ENCODE measurements at regions not wholly inside any gene's neighbourhood (a gene's known extent, or its start where the extent isn't known, plus 50 kb on each side); places are given as distances from the start of the nearest gene placed in this dataset.
"Not testable (repeated sequence)": the region's sequence is repeated elsewhere in the genome, so short reads cannot be mapped to it uniquely, and the experiment has no call there.

DNA sequence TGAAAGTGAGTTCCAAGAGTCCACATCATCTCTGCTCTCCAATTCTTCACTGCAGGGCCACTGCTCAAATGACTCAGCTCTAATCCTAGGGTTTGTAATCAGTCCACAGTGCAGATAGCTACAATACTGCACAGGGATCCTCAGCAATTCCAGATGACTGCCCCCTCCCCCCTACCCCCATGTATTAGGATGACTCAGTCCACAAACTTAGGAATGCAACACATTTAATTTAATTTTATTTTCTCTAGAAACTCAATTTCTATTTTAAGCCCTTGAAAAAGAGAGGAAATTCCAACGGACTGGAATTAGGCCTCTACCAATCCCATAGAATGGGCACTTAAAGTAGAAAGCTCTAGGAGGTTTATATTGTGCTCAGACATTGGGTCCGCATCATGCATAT is 173.8 kb upstream of the SOX21 start:
- no peak overlapping the region for H3K27ac Mint-ChIP-seq

DNA sequence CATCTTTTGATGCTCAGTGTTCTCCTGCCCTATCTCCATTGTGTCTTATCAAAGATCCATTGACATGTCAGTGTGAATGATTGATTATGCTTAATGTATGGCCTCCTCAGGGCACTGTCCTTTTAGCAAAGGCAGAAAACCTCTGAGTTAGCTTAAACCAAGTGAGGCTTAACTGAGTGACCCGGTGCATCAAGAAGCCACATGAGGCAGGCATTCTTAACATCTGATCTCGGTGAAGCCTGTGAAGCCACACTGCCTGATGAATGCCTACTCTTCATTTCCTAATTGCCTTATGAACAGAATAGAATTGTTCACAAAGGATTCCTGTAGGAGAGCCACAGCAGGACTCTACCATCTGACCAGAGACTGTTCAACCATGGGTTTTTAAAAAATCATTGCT is 168.1 kb upstream of the SOX21 start:
- Mint-ChIP-seq H3K27ac (no peak overlapping the region), H3K4me3 (no peak overlapping the region), H3K4me1 (no peaks in the 10 kb centered on the region), H3K27me3 (no peaks in the 10 kb centered on the region), H3K36me3 (ENCODE audit: low read depth) (no peaks in the 10 kb centered on the region)
- ATAC-seq: no peak
- no peaks in the 10 kb centered on the region for H3K9me3 ChIP-seq (ENCODE audit: control insufficient read depth, low read length, poor library complexity, severe bottlenecking)
- no peak for DNase-seq

More for the DNA sequence above, 173.8 kb upstream of the SOX21 start:
- no peaks in the 10 kb centered on the region for H3K4me1 Mint-ChIP-seq
- H3K9me3 ChIP-seq (ENCODE audit: control insufficient read depth, low read length, poor library complexity, severe bottlenecking): no peaks in the 10 kb centered on the region
- H3K4me3 Mint-ChIP-seq: no peak overlapping the region
- ATAC-seq (no peak), DNase-seq (no peak)
- no peaks in the 10 kb centered on the region for H3K36me3 Mint-ChIP-seq (ENCODE audit: low read depth)
- H3K27me3 Mint-ChIP-seq: peaks cover 5% of the 10 kb centered on the region

DNA sequence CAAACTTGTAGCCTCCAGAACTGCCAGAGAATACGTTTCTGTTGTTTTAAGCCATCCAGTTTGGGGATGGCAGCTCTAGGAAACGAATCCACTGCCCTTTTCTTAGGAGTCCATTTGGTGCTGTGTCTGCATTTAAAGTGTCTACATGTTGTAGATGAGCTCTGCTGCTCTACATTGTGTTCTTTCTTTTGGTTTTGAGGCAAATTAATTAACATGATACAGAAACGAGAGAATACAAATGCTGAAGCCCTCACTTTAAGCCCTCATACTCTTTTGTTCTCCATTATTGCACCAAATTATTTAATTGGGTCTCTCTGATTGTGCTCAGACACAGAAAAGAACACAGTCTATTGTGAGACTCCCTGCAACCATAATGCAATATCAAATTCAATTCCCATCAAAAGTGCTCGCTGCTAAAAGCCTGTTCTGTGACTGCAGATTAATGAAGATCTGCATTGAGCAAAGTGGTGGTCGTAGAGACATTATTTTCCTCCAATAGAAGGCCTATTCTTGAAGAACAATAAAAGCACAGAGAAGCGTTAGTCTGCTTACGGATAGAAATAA is 166.3 kb upstream of the SOX21 start:
- no peak overlapping the region for H3K27ac Mint-ChIP-seq
- ATAC-seq (no peak), DNase-seq (no peak)
- H3K4me1 Mint-ChIP-seq: no peaks in the 10 kb centered on the region
- H3K27me3 Mint-ChIP-seq: no peaks in the 10 kb centered on the region
- no peaks in the 10 kb centered on the region for H3K36me3 Mint-ChIP-seq (ENCODE audit: low read depth)
- H3K4me3 Mint-ChIP-seq: no peak overlapping the region
- H3K9me3 ChIP-seq (ENCODE audit: control insufficient read depth, low read length, poor library complexity, severe bottlenecking): no peaks in the 10 kb centered on the region

DNA sequence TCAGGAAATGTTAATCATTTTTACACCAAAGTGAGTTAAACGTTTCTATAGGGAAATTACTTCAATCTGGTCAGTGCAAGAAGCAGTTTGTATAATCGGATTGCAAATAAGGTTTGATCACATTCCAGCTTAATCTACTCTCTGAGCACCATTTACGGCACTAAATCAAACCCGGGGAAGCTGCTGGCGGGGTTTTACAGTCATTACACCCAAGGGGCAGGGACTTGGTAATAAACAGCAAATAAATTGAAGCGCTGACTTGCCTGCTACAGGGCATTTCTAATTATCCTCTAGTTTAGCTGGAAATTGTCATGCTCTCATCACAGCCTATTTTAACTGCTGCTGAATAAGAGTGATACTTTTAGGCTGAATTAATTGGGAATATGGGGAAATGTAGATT is 152.1 kb upstream of the SOX21 start:
- Mint-ChIP-seq H3K36me3 (ENCODE audit: low read depth) (no peaks in the 10 kb centered on the region), H3K4me3 (no peak overlapping the region), H3K4me1 (peaks cover 5% of the 10 kb centered on the region), H3K27me3 (peaks cover 36% of the 10 kb centered on the region), H3K27ac (no peak overlapping the region)
- DNase-seq (no peak), ATAC-seq (no peak)
- H3K9me3 ChIP-seq (ENCODE audit: control insufficient read depth, low read length, poor library complexity, severe bottlenecking): no peaks in the 10 kb centered on the region

DNA sequence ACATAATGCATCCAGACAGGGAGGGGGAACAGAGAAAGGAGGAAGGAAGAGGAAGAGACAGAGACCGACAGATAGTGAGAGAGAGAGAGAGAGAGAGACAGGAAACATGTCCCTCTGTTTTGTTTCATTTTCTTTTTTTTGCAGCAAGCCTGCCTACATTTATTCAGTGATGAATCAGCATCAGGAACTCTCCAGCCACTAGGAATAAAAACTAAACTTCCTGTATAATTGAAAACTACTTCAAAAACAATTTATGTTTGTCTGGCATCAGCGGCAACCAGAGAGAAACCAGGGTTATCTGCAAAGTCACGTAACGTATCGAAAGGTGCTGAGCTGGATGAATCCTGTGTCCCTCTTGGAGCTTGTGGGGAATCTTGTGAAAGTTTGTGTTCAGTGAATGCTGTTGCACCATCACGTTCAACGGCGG is 148.6 kb upstream of the SOX21 start:
- no peak for DNase-seq
- H3K36me3 Mint-ChIP-seq (ENCODE audit: low read depth): no peaks in the 10 kb centered on the region
- peak overlapping the region; percentile 89 for H3K4me3 Mint-ChIP-seq
- H3K27me3 Mint-ChIP-seq: peaks cover 36% of the 10 kb centered on the region
- peak overlapping the region; percentile 60 for H3K27ac Mint-ChIP-seq
- no peaks in the 10 kb centered on the region for H3K9me3 ChIP-seq (ENCODE audit: control insufficient read depth, low read length, poor library complexity, severe bottlenecking)
- peaks cover 5% of the 10 kb centered on the region for H3K4me1 Mint-ChIP-seq
- ATAC-seq: peak; percentile 37

DNA sequence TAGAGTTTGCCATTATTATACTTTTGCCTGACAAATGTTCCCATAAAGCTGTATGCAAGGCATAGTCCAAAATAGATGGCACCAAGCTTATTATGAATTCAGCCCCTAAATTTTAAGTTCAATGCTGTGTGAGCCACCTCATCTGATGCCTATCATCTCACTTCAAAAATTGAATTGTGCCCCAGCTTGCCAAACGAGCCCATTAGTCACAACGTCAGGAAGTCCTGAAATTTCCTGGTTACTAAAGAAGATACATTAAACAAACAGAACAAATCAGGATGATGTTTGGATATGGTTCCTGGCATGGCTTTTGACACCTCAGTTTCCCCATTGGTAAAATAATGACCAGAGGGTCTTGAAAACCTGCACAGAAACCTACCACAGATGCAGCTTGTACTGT is 147.5 kb upstream of the SOX21 start:
- H3K36me3 Mint-ChIP-seq (ENCODE audit: low read depth): no peaks in the 10 kb centered on the region
- peaks cover 6% of the 10 kb centered on the region for H3K4me1 Mint-ChIP-seq
- DNase-seq: no peak
- H3K27ac Mint-ChIP-seq: peak overlapping the region; percentile 14
- H3K4me3 Mint-ChIP-seq: no peak overlapping the region
- H3K9me3 ChIP-seq (ENCODE audit: control insufficient read depth, low read length, poor library complexity, severe bottlenecking): no peaks in the 10 kb centered on the region
- ATAC-seq: no peak
- peaks cover 30% of the 10 kb centered on the region for H3K27me3 Mint-ChIP-seq

DNA sequence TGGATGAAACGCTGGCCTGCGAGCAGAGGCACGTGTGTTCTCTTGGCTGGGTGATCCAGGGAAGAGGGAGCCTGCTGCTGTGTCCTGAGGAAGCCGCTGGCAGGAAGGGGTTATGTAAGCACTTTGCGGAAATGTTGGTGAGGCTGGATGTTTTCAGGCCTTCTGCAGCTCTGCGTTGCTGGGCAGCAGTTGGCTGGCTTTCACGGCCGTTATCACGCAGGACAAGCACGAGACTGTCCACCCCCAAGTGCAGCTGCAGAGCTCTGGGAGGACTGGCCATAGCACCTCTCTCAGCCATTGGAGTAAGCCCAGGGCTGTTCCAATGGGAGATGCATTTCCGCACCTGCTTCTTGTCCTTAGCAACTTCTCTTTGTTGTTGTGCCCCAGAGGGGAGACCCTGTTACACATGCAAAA is 146.9 kb upstream of the SOX21 start:
- no peaks in the 10 kb centered on the region for H3K9me3 ChIP-seq (ENCODE audit: control insufficient read depth, low read length, poor library complexity, severe bottlenecking)
- Mint-ChIP-seq H3K36me3 (ENCODE audit: low read depth) (no peaks in the 10 kb centered on the region), H3K27ac (no peak overlapping the region), H3K4me3 (no peak overlapping the region), H3K27me3 (peaks cover 24% of the 10 kb centered on the region), H3K4me1 (peaks cover 8% of the 10 kb centered on the region)
- ATAC-seq (no peak), DNase-seq (no peak)

DNA sequence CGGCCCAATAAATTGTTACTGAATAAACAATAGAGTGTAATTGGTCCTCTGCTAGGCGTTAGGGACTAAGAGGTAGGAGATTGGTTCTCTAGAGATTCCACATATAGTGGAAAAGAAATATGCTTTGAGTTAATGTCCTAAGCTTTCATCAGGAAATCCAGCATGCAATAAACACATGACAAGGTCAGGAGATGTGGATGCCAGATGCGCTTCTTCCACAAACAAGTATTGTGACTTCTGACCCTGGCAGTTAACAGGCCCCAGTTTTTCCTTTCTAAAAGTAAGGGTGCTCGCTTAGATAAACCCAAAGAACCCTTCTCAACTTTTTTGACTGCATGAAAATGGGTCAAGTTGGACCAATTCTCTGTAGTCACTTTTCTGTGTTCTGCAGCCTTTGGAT is 146.5 kb upstream of the SOX21 start:
- Mint-ChIP-seq H3K36me3 (ENCODE audit: low read depth) (no peaks in the 10 kb centered on the region), H3K4me3 (peak overlapping the region; percentile 33), H3K27ac (no peak overlapping the region), H3K4me1 (peaks cover 8% of the 10 kb centered on the region), H3K27me3 (peaks cover 23% of the 10 kb centered on the region)
- DNase-seq (no peak), ATAC-seq (no peak)
- H3K9me3 ChIP-seq (ENCODE audit: control insufficient read depth, low read length, poor library complexity, severe bottlenecking): no peaks in the 10 kb centered on the region

DNA sequence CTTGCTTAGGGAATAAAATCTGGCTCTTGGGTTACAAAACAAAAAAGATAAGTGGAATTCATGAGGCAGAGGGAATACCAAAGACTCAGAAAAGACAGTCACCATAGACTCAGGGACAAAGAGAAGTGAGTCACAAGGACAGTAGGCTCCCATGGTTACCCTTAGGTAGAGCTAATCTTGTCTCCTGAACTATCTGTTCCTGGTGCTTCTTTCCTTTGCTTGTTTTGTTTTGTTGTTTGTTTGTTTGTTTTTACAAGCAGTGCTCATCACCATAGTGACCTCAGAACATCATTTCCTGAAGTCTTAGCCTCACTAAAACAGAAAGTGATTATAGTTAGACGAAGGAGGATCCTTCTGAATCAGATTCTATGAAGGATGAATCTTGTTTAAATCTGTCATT is 142.3 kb upstream of the SOX21 start:
- no peaks in the 10 kb centered on the region for H3K9me3 ChIP-seq (ENCODE audit: control insufficient read depth, low read length, poor library complexity, severe bottlenecking)
- Mint-ChIP-seq H3K27ac (no peak overlapping the region), H3K4me1 (peaks cover 2% of the 10 kb centered on the region), H3K27me3 (peaks cover under 1% of the 10 kb centered on the region), H3K4me3 (no peak overlapping the region), H3K36me3 (ENCODE audit: low read depth) (no peaks in the 10 kb centered on the region)
- no peak for ATAC-seq
- no peak for DNase-seq

DNA sequence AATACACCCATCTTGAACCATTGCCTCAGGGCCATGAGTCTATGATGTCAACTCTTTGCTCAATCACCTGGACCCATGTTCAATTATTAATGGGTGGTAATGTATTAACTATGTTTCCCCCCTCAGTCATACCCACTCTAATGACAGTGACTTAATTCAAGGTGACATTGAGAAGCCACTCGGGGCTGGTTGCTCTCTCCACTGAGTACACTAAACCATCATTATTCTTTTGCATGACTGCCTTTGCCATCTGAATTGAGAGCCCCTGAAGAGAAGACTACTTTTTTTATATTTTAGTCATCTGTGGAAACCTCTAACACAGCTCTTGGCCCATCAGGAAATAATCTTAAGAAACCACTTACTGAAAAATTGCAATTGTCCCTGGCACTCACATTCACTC is 139.2 kb upstream of the SOX21 start:
- H3K27me3 Mint-ChIP-seq: peaks cover 4% of the 10 kb centered on the region
- no peak for DNase-seq
- H3K9me3 ChIP-seq (ENCODE audit: control insufficient read depth, low read length, poor library complexity, severe bottlenecking): no peaks in the 10 kb centered on the region
- ATAC-seq: no peak
- no peaks in the 10 kb centered on the region for H3K36me3 Mint-ChIP-seq (ENCODE audit: low read depth)
- H3K27ac Mint-ChIP-seq: no peak overlapping the region
- peaks cover 2% of the 10 kb centered on the region for H3K4me1 Mint-ChIP-seq
- H3K4me3 Mint-ChIP-seq: no peak overlapping the region

DNA sequence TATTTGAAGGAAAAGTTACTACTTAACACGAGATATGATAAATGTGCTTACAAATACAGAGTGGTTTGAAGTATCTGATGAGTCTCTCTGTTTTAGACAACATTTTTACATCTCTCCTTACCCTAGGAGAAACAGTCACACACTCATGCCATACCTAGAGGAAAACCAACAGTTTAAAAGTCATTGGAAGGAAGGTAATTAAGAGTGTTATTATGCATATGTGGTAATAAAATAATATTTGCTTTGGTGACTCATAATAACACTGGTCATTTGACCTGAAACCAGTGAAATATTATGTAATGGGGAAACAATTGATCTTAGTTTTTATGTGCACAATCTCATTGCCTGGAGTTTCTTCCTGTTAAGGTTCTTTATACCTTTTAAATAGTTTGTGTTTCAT is 136.9 kb upstream of the SOX21 start:
- no peaks in the 10 kb centered on the region for H3K9me3 ChIP-seq (ENCODE audit: control insufficient read depth, low read length, poor library complexity, severe bottlenecking)
- Mint-ChIP-seq H3K36me3 (ENCODE audit: low read depth) (no peaks in the 10 kb centered on the region), H3K27me3 (peaks cover 4% of the 10 kb centered on the region), H3K27ac (no peak overlapping the region), H3K4me1 (no peaks in the 10 kb centered on the region), H3K4me3 (no peak overlapping the region)
- ATAC-seq (no peak), DNase-seq (no peak)

DNA sequence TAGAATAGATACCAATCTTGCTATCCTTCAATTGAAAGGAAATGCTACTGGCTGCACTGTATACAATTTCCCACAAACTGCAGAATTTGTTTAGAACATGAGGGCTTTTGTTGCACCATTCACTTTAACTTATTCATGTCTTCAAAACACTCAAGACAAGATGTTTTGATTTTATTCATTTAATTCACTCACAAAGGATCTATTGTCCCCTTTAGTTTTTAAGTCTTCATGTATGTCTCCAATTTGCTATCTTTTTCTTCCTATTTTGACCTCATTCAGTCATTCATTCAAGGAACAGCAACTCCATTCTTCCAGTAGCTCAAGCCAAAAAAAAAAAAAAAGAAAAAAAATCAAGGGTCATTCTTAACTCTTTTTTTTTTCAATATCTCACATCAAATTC is 130.6 kb upstream of the SOX21 start:
- no peaks in the 10 kb centered on the region for H3K9me3 ChIP-seq (ENCODE audit: control insufficient read depth, low read length, poor library complexity, severe bottlenecking)
- Mint-ChIP-seq H3K27ac (no peak overlapping the region), H3K27me3 (peaks cover 4% of the 10 kb centered on the region), H3K4me3 (no peak overlapping the region), H3K36me3 (ENCODE audit: low read depth) (no peaks in the 10 kb centered on the region), H3K4me1 (no peaks in the 10 kb centered on the region)
- DNase-seq: no peak
- no peak for ATAC-seq

DNA sequence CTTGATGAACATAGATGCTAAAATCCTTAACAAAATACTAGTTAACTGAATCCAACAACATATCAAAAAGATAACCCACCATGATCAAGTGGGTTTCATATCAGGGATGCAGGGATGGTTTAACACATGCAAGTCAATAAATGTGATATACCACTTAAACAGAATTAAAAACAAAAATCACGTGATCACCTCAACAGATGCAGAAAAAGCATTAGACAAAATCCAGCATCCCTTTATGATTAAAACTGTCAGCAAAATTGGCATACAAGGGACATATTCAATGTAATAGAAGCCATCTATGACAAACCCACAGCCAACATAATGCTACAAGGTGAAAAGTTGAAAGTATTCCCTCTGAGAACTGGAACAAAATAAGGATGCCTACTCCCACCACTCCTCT is 124.7 kb upstream of the SOX21 start:
- not testable (repeated sequence) for H3K36me3 Mint-ChIP-seq (ENCODE audit: low read depth); H3K4me3 Mint-ChIP-seq; DNase-seq; H3K4me1 Mint-ChIP-seq; H3K9me3 ChIP-seq (ENCODE audit: control insufficient read depth, low read length, poor library complexity, severe bottlenecking); ATAC-seq; H3K27ac Mint-ChIP-seq; H3K27me3 Mint-ChIP-seq

DNA sequence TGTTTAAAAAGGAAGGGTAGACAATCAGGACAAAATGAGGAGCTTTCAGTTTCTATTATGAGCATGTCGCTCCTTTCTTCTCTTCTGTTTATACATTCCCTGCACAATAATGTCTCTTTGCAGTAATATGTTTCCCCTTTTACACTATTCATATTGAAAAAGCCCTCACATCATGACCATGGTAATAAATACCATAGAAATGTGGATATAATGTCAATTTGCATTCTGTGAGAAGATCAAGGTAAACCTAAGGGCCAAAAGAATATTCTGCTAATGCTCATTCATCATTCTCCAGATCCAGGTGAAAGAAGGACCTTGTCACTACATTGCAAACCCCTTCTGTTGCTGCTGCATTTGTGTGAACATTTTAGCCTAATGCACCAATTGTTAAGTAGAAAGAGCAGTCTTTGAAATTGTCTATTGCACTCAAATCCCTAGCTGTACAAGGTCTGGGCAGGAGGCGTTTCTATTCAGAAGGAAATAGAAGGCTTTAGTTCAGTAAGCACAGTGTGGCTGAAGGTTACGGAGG is 117.6 kb upstream of the SOX21 start:
- H3K9me3 ChIP-seq (ENCODE audit: control insufficient read depth, low read length, poor library complexity, severe bottlenecking): no peaks in the 10 kb centered on the region
- H3K27ac Mint-ChIP-seq: no peak overlapping the region
- peaks cover 34% of the 10 kb centered on the region for H3K27me3 Mint-ChIP-seq
- no peaks in the 10 kb centered on the region for H3K4me1 Mint-ChIP-seq
- DNase-seq (no peak), ATAC-seq (no peak)
- H3K36me3 Mint-ChIP-seq (ENCODE audit: low read depth): no peaks in the 10 kb centered on the region
- no peak overlapping the region for H3K4me3 Mint-ChIP-seq
